CD4-positive, alpha-beta T cell treated with Interleukin-1 beta for 1 hour (primary cell): ENCODE measurements at regions not wholly inside any gene's neighbourhood (a gene's known extent, or its start where the extent isn't known, plus 50 kb on each side); places are given as distances from the start of the nearest gene placed in this dataset.

Experiments used
- DNase-seq, 2 donors: peaks; one replicate each; pipeline ENCODE4 v3.0.0-alpha.2; 2020 to 2022

GRCh38 chr12:90393089-90393488 is 561.9 kb downstream of the CCER1 start:
- no peak for DNase-seq

GRCh38 chr12:90390947-90391346 is 564.0 kb downstream of the CCER1 start:
- no peak for DNase-seq

- DNase-seq, result no peak
Measured at GRCh38 chr12:90368081-90368480, 586.9 kb downstream of the CCER1 start.

- no peak for DNase-seq
Measured at GRCh38 chr12:90366286-90366685, 588.7 kb downstream of the CCER1 start.

GRCh38 chr12:90360300-90360699 is 594.7 kb downstream of the CCER1 start:
- no peak for DNase-seq

- DNase-seq, result no peak
Measured at GRCh38 chr12:90355711-90356355, 599.1 kb downstream of the CCER1 start.

GRCh38 chr12:90343966-90344365 is 611.0 kb downstream of the CCER1 start:
- no peak for DNase-seq

- no peak for DNase-seq
Measured at GRCh38 chr12:90342081-90342480, 612.9 kb downstream of the CCER1 start.

- no peak for DNase-seq
Measured at GRCh38 chr12:90339837-90340236, 615.1 kb downstream of the CCER1 start.

- no peak for DNase-seq
Measured at GRCh38 chr12:90338365-90338764, 616.6 kb downstream of the CCER1 start.

- DNase-seq, result no peak
Measured at GRCh38 chr12:90337018-90337417, 618.0 kb downstream of the CCER1 start.

GRCh38 chr12:90335566-90335965 is 619.4 kb downstream of the CCER1 start:
- DNase-seq, result no peak

- DNase-seq, result no peak
Measured at GRCh38 chr12:90333939-90334338, 621.0 kb downstream of the CCER1 start.

- no peak for DNase-seq
Measured at GRCh38 chr12:90333424-90333823, 621.6 kb downstream of the CCER1 start.

- no peak for DNase-seq
Measured at GRCh38 chr12:90331821-90332220, 623.2 kb downstream of the CCER1 start.

- DNase-seq, result no peak
Measured at GRCh38 chr12:90331262-90331661, 622.6 kb upstream of the ATP2B1 start.

GRCh38 chr12:90327793-90328743 is 619.4 kb upstream of the ATP2B1 start:
- no peak for DNase-seq

GRCh38 chr12:90323217-90323616 is 614.6 kb upstream of the ATP2B1 start:
- no peak for DNase-seq

- DNase-seq, result no peak
Measured at GRCh38 chr12:90322006-90322405, 613.4 kb upstream of the ATP2B1 start.

GRCh38 chr12:90321369-90321768 is 612.7 kb upstream of the ATP2B1 start:
- DNase-seq, result no peak

- DNase-seq, result no peak
Measured at GRCh38 chr12:90311561-90311960, 602.9 kb upstream of the ATP2B1 start.

- no peak for DNase-seq
Measured at GRCh38 chr12:90305379-90305778, 596.7 kb upstream of the ATP2B1 start.

- DNase-seq, result no peak
Measured at GRCh38 chr12:90304231-90304630, 595.6 kb upstream of the ATP2B1 start.

- no peak for DNase-seq
Measured at GRCh38 chr12:90303771-90304170, 595.1 kb upstream of the ATP2B1 start.
